ENCODE measurements at regions not wholly inside any gene's neighbourhood (a gene's known extent, or its start where the extent isn't known, plus 50 kb on each side); places are given as distances from the start of the nearest gene placed in this dataset.
"Not testable (repeated sequence)": the region's sequence is repeated elsewhere in the genome, so short reads cannot be mapped to it uniquely, and the experiment has no call there.

- DNase-seq (ENCODE audit: low read depth in 1 of 2, low spot score in 1 of 2), result no peak
These were observed 1412.9 kb upstream of the ALCAM start for GRCh38 chr3:103953796-103954195.

DNA sequence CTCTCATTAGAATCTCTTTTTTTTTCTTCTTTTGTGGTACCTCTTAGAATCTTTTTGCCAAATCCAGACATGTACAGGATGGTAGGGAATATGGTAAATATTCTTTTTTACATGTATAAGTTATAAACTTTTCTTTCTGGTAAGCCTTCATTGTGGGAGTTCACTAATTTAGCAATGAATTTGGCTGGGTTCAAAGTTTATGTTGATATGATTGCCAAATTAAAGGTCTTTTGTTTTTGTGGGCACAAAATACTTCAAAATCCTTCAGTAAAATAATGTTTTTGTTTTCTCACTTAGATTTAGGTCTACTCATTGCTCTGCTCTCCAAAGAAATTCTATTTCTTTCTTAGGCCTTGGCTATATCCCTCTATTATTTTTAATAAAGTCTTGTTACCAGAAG lies 1405.9 kb upstream of the ALCAM start:
- DNase-seq (ENCODE audit: low read depth in 1 of 2, low spot score in 1 of 2), result no peak

DNA sequence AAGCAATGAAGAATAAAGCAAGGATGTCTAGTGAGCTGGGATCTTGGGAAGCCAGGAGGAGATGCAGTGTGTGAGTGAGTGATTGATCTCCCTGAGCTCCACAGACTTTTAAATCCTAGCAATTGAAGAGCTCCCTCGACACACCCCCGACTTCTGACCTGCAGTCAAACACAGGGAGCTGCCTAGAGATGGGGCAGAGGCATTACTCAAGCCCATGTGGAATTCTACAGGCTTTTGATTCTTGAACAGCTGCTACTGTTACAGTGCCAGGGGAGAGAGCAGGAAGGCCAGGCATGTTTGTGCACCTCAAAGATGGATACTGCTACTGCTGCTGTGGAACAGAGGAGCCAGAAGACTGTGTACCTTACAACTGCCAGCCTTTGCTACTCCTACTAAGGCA lies 1403.1 kb upstream of the ALCAM start:
- no peak for DNase-seq (ENCODE audit: low read depth in 1 of 2, low spot score in 1 of 2)

DNA sequence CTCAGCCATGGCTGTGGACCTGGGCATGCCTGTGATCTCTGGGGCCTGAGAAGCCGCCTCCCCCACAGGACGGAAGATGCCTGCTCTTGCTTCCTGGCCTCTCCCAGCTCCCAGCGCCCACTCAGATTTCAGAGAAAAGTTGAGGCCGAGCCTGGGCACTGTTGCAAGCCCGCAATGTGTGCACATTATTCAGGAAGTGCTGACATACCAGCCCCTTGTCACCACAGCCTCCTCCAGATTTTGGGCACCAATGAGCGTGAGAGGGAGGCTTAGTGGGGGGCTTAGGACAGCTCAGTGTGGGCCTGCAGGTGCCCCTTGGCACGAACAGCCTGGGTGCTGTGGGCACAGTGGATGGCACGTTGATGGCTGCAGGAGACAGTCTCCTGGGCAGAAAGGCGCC lies 1400.9 kb upstream of the ALCAM start:
- no peak for DNase-seq (ENCODE audit: low read depth in 1 of 2, low spot score in 1 of 2)

GRCh38 chr3:103966749-103967148 lies 1400.0 kb upstream of the ALCAM start:
- DNase-seq (ENCODE audit: low read depth in 1 of 2, low spot score in 1 of 2), result no peak

DNA sequence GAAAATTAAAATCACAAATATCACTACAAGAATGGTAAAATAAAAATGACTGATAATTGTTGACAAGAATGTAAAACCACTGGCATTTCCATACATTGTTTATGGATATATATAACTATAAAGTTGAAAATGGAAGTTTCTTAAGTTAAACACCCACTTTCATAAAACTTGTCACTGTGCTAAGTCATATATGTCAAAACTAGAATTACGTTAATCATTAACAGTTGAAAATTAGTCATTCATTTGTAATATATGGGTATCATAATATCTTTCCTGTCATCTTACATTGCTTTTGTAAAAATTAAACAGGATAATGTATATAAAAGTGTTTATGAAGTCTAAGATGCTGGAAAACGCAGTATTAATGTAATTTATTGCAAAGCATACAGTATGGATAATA lies 1398.6 kb upstream of the ALCAM start:
- no peak for DNase-seq (ENCODE audit: low read depth in 1 of 2, low spot score in 1 of 2)

- DNase-seq (ENCODE audit: low read depth in 1 of 2, low spot score in 1 of 2), result no peak
These were observed 1398.0 kb upstream of the ALCAM start for GRCh38 chr3:103968751-103969150.

- DNase-seq (ENCODE audit: low read depth in 1 of 2, low spot score in 1 of 2), result no peak
These were observed 1389.8 kb upstream of the ALCAM start for GRCh38 chr3:103976931-103977339.

DNA sequence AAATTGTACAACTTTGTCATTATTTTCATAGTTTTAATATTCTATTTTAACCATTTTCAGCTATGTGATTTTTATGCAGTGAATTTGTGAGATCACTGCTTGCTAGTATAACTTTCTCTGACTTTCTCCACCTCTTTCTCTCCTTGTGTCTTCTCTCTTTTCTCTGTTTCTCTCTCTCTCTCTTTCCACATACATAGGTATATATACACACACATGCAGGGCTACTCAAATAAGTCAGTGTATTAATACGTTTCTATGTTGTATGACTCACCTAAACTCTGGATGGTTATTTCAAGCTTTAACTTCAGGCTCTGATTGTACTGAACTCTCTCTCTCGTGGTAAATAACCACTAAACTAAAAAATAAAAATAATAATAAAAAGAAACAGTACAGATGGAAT lies 1389.3 kb upstream of the ALCAM start:
- no peak for DNase-seq (ENCODE audit: low read depth in 1 of 2, low spot score in 1 of 2)

- no peak for DNase-seq (ENCODE audit: low read depth in 1 of 2, low spot score in 1 of 2)
These were observed 1375.1 kb upstream of the ALCAM start for GRCh38 chr3:103991461-103992115.

DNA sequence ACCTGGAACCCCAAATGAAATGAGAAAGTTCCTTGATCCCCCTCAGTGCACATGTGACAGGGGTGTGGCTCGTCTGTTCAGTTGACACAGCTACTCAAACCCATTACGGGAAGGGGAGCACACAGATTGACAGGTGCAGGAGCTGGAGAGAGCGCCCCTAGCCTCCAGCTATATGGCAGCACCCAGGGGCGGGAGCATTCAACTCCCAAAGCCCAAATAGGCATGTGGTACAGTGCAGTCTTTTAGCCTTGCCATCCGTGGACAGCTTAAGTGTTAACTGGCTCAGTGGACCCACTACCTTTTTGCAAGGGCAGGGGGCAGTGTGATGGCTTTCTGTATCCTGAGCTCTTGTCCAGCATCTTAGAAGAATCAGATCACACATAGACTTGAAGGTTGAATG lies 1374.2 kb upstream of the ALCAM start:
- no peak for DNase-seq (ENCODE audit: low read depth in 1 of 2, low spot score in 1 of 2)

DNA sequence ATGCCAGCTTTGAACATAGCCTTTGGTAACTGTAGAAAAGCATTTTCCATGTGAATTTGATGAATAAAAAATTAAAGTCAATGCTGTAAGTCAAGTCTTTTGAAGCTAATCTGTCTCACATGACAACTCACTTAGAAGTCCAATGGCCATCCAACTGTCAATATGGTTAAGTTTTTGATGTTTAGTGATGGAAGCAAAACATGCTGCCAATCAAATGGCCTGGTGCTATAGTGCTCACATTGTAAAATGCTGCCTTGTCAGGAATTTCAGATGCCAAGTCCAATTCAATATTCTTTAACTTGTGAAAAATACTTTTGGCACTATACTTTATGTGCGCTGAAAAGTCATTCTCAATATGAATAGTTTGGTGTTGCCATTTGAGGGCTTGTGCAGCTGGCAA lies 1361.8 kb upstream of the ALCAM start:
- DNase-seq (ENCODE audit: low read depth in 1 of 2, low spot score in 1 of 2), result no peak

- no peak for DNase-seq (ENCODE audit: low read depth in 1 of 2, low spot score in 1 of 2)
These were observed 1360.9 kb upstream of the ALCAM start for GRCh38 chr3:104005815-104006214.

DNA sequence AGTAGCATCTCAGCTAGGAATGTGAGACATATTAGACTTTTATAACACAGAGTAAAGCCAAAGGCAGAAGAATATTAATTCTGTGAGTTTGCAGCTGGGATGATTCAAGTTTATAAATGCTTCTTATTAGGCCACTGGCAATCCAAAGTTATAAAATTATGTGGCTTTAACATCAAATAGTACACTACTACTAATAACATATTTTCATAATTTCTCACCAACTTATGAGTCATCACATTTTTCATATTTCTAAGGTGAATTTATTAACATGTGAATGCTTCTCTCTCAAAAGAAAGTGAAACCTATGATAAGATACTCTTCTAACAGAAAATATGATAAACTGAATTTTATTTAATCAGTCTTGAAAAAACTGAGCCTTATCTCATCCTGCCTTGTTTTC lies 1348.2 kb upstream of the ALCAM start:
- no peak for DNase-seq (ENCODE audit: low read depth in 1 of 2, low spot score in 1 of 2)

DNA sequence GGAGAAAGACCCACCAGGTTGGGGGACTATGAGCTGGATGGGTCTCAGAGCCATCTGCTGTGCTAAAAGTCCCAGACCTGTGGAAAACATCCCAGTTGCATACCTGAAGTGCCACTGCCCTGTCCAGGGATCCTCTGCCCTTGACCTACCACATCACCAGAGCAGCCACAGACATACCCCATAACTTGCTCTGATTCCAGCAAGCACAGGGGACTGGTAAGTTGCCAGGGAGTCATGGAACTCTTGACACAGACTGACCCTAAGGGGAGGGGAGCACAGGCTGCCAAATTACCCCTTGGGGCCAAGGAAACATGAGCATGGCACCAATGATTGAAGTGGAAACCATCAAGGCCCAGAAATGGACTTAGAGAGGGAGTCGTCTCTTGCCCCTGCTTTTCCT lies 1335.1 kb upstream of the ALCAM start:
- DNase-seq (ENCODE audit: low read depth in 1 of 2, low spot score in 1 of 2), result no peak

- no peak for DNase-seq (ENCODE audit: low read depth in 1 of 2, low spot score in 1 of 2)
These were observed 1334.4 kb upstream of the ALCAM start for GRCh38 chr3:104032283-104032682.

DNA sequence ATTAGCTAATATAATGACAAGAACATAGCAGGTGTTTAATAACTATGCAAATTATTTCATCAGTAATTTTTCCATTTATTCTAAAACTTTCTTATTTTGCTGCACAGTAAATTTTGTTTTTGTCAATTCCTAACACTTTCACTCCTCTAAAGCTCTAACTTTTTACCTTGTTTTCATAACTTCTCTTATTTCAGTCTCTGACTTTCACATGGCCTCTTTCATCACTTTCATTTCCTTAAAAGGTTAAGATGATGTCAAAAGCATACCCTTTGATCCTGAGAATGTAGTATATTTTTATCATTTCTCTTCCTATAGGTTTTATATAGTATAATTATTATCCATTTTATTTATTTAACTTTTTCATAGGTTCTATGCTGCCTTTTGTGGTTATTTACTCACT lies 1325.8 kb upstream of the ALCAM start:
- no peak for DNase-seq (ENCODE audit: low read depth in 1 of 2, low spot score in 1 of 2)

DNA sequence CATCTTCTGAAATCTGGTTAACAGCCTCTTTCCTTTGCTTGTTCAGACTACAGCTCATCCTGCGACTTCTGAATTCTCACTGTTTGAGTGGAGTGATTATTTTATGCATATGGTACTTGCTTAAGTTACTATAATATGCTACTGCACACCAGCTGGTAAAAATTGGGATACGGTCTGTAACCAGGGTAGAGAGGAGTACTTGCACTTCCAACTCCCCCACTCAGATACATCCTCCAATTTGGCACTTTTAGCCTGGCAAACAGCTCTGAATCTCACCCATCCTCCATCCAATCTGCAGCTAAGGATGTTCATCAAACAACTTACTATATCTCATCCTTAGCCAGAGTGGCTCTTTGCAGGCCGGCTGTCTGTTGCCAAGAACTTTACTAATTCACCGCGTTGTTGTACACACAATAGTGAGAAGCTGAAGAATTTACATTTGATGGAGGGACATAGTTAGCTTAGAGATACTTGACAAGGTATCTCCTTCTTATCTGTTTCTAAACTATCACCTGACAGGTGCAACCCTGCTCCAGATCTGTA lies 1323.6 kb upstream of the ALCAM start:
- not testable (repeated sequence) for DNase-seq (ENCODE audit: low read depth in 1 of 2, low spot score in 1 of 2)

DNA sequence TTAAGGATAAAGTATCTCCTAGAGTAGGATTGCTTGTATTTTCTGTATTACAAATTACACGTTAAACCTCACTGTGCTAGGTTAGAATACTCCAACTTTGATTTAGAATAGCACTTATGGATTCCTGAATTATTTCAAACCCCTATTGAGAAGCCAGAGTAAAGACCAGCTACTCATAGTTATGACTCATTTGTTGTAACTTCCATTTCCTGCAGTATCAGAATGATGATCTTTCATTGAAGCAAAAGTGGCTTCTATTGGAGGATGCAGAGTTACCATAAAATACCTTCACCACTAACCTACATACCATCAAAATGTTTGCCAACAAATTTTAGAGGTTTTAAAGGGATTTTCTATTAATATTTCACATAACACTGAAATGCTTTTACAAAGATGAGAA lies 1322.7 kb upstream of the ALCAM start:
- no peak for DNase-seq (ENCODE audit: low read depth in 1 of 2, low spot score in 1 of 2)

DNA sequence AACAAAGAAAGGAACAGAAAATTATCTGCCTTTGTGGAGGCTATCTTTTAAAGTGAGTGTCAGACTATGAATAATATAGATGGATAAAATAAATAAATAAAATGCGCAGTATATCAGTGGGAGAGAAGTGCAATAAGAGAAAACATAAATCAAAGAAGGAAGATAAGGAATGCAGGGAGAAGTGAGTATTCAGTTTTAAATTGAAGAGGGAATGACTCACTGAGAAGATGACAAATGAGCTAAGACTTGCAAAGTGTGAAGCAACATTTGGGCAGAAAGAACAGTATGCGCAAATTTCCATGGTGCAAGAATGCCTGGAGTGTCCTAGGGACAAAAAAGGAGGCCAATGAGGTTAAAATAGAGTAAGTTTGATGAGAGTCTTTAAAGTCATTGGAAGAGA lies 1300.1 kb upstream of the ALCAM start:
- DNase-seq (ENCODE audit: low read depth in 1 of 2, low spot score in 1 of 2), result no peak

DNA sequence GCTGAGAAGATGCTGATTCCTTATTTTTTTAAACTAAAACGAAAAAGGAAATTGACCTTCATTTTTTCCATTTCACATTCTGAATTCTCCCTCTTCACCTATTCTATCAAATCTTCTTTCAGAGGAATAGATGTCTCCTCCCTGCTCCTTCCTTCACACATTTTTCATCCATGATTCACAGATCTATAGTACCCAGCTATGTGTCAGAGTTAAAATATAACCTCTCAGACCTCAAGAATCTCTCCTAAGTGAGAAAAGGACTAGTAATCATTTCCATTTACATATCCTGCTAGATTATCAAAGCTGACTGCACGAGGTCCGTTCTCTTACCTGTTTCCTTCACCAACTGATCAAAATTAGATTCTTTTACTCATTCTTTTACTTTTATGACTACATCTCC lies 1297.6 kb upstream of the ALCAM start:
- DNase-seq (ENCODE audit: low read depth in 1 of 2, low spot score in 1 of 2), result no peak

- no peak for DNase-seq (ENCODE audit: low read depth in 1 of 2, low spot score in 1 of 2)
These were observed 1295.8 kb upstream of the ALCAM start for GRCh38 chr3:104070906-104071305.

GRCh38 chr3:104080088-104080626 lies 1286.6 kb upstream of the ALCAM start:
- no peak for DNase-seq (ENCODE audit: low read depth in 1 of 2, low spot score in 1 of 2)

All from stimulated activated CD4-positive, alpha-beta T cell treated with anti-CD3 and anti-CD28 coated beads, Interleukin-15, amount 100 ng/mL, for 1 hour (primary cell).